Neural cell (in vitro differentiated cells): ENCODE measurements at regions not wholly inside any gene's neighbourhood (a gene's known extent, or its start where the extent isn't known, plus 50 kb on each side); places are given as distances from the start of the nearest gene placed in this dataset.

Experiments
- H2AFZ ChIP-seq: fragments of 200-600, 300-800 bp; sonication (generic), shearing (Covaris generic); 2 replicates; pipeline ENCODE4 v1.6.0; 2014; ENCODE audit warnings: low read depth, mild to moderate bottlenecking, antibody characterized with exemption, low read length, moderate library complexity
- H3F3A ChIP-seq: fragments of 200-600 bp; shearing (Covaris generic); 2 replicates; pipeline ENCODE4 v1.6.1; 2016; ENCODE audit warnings: mild to moderate bottlenecking, moderate library complexity, mixed read lengths, antibody characterized with exemption, low read length; ENCODE audit not compliant: insufficient read depth, poor library complexity, severe bottlenecking
- H3K27ac ChIP-seq: fragments of 200-600, 300-800 bp; sonication (generic), shearing (Covaris generic); 2 replicates; pipeline ENCODE4 v1.5.1; 2014; ENCODE audit warnings: mild to moderate bottlenecking, low read length, moderate library complexity
- H3K27me3 ChIP-seq: fragments of 300-800, 200-600 bp; sonication (generic), shearing (Covaris generic); 2 replicates; pipeline ENCODE4 v1.6.0; 2014; ENCODE audit warnings: mild to moderate bottlenecking, low read depth, low read length, moderate library complexity; ENCODE audit not compliant: insufficient read depth
- H3K36me3 ChIP-seq: fragments of 300-800, 200-600 bp; sonication (generic), shearing (Covaris generic); 2 replicates; pipeline ENCODE4 v1.5.1; 2014; ENCODE audit warnings: mild to moderate bottlenecking, antibody characterized with exemption, low read length, moderate library complexity; ENCODE audit not compliant: insufficient read depth
- H3K4me2 ChIP-seq: fragments of 300-800, 200-600 bp; sonication (generic), shearing (Covaris generic); 2 replicates; pipeline ENCODE4 v1.6.0; 2014; ENCODE audit warnings: mild to moderate bottlenecking, low read length
- H3K4me3 ChIP-seq: fragments of 300-800, 200-600 bp; sonication (generic), shearing (Covaris generic); 2 replicates; pipeline ENCODE4 v1.5.1; 2014; ENCODE audit warnings: mild to moderate bottlenecking, low read length, moderate library complexity
- H3K79me2 ChIP-seq: fragments of 200-600 bp; shearing (Covaris generic); replicated peaks from 2 replicates; pipeline ENCODE4 v1.6.0; 2014; ENCODE audit warnings: mild to moderate bottlenecking, low read length, moderate library complexity; ENCODE audit not compliant: insufficient read depth
- H3K9ac ChIP-seq: fragments of 300-800, 200-600 bp; sonication (generic), shearing (Covaris generic); 2 replicates; pipeline ENCODE4 v1.6.1; 2016; ENCODE audit warnings: mild to moderate bottlenecking, low read length, mixed read lengths
- H3K9me2 ChIP-seq: fragments of 200-600 bp; shearing (Covaris generic); 2 replicates; pipeline ENCODE4 v1.6.1; 2016; ENCODE audit warnings: mild to moderate bottlenecking, low read length, mixed read lengths; ENCODE audit not compliant: insufficient read depth
- H3K9me3 ChIP-seq: fragments of 200-600, 300-800 bp; sonication (generic), shearing (Covaris generic); 2 replicates; pipeline ENCODE4 v1.6.1; 2016; ENCODE audit warnings: mild to moderate bottlenecking, mixed run types, low read length, moderate library complexity, mixed read lengths
- H4K20me1 ChIP-seq: fragments of 200-600 bp; shearing (Covaris generic); 2 replicates; pipeline ENCODE4 v1.6.1; 2016; ENCODE audit warnings: mild to moderate bottlenecking, mixed run types; ENCODE audit not compliant: insufficient read depth
- EP300 ChIP-seq: fragments of 450-650 bp; conservative IDR thresholded peaks from 2 replicates; pipeline ENCODE4 v1.6.1; 2014; ENCODE audit warnings: antibody characterized with exemption, mild to moderate bottlenecking, moderate library complexity; ENCODE audit not compliant: poor library complexity, severe bottlenecking
- EZH2 ChIP-seq: fragments of 200-600, 300-800 bp; shearing (Covaris generic), sonication (generic); IDR thresholded peaks from 2 replicates; pipeline ENCODE4 v1.6.1; 2014; ENCODE audit warnings: antibody characterized with exemption, low read length, borderline replicate concordance, mild to moderate bottlenecking; ENCODE audit not compliant: insufficient read depth, poor library complexity, severe bottlenecking
- MXI1 ChIP-seq: fragments of 450-650 bp; conservative IDR thresholded peaks from 2 replicates; pipeline ENCODE4 v1.6.1; 2014; ENCODE audit warnings: antibody characterized with exemption, mild to moderate bottlenecking; ENCODE audit not compliant: poor library complexity, severe bottlenecking
- POLR2AphosphoS5 ChIP-seq: IDR thresholded peaks from 2 replicates; pipeline ENCODE4 v1.6.1; 2012
- RAD21 ChIP-seq: fragments of 450-650 bp; conservative IDR thresholded peaks from 2 replicates; pipeline ENCODE4 v1.6.1; 2014; ENCODE audit warnings: antibody characterized with exemption, mild to moderate bottlenecking, moderate library complexity
- SMC3 ChIP-seq: fragments of 450-650 bp; conservative IDR thresholded peaks from 2 replicates; pipeline ENCODE4 v1.6.1; 2014; ENCODE audit warnings: antibody characterized with exemption, mild to moderate bottlenecking, moderate library complexity; ENCODE audit not compliant: poor library complexity
- TAF1 ChIP-seq: IDR thresholded peaks from 2 replicates; pipeline ENCODE4 v1.6.1; 2012; ENCODE audit warnings: low read depth
- TF ChIP-seq, protein P1 (sequence below): IDR thresholded peaks from 2 replicates; pipeline ENCODE4 v1.6.1; 2012; ENCODE audit warnings: borderline replicate concordance
- TF ChIP-seq, protein P2 (sequence below): fragments of 450-650 bp; IDR thresholded peaks from 2 replicates; pipeline ENCODE4 v1.5.1; 2014; ENCODE audit warnings: antibody characterized with exemption, mild to moderate bottlenecking, moderate library complexity; ENCODE audit not compliant: poor library complexity, severe bottlenecking

DNA sequence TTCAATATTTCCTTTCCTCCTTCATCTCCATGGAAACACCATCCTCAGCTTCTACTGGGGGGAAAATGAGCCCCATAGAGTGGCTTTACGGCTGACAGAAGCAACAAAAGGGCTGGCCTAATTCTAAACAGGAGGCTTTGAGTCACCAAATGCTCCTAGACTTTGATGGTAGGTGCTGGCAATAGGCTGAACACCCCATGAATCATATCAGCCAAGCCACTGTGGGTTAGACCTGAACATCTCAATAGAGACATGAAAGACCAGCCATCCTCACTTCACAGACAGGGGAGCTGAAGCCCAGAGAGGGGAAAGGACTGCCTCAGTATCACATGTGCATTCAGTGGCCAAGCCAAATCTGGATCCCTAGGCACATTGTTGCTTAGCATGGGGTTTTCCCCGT is 107.6 kb downstream of the AMER1 start:
- Histone ChIP-seq H3K27me3 (no peaks in the 10 kb centered on the region), H3K9me2 (no peaks in the 10 kb centered on the region), H2AFZ (no peak overlapping the region), H3K9me3 (no peaks in the 10 kb centered on the region), H3K9ac (no peak overlapping the region), H3K36me3 (no peaks in the 10 kb centered on the region), H3F3A (no peaks in the 10 kb centered on the region), H3K79me2 (no peaks in the 10 kb centered on the region), H3K4me2 (no peak overlapping the region), H4K20me1 (no peaks in the 10 kb centered on the region), H3K4me3 (no peak overlapping the region), H3K27ac (no peak overlapping the region)
- no peak for TF ChIP-seq TAF1
- TF ChIP-seq EP300 = no peak
- TF ChIP-seq MXI1 = no peak
- TF ChIP-seq, protein P1, sequence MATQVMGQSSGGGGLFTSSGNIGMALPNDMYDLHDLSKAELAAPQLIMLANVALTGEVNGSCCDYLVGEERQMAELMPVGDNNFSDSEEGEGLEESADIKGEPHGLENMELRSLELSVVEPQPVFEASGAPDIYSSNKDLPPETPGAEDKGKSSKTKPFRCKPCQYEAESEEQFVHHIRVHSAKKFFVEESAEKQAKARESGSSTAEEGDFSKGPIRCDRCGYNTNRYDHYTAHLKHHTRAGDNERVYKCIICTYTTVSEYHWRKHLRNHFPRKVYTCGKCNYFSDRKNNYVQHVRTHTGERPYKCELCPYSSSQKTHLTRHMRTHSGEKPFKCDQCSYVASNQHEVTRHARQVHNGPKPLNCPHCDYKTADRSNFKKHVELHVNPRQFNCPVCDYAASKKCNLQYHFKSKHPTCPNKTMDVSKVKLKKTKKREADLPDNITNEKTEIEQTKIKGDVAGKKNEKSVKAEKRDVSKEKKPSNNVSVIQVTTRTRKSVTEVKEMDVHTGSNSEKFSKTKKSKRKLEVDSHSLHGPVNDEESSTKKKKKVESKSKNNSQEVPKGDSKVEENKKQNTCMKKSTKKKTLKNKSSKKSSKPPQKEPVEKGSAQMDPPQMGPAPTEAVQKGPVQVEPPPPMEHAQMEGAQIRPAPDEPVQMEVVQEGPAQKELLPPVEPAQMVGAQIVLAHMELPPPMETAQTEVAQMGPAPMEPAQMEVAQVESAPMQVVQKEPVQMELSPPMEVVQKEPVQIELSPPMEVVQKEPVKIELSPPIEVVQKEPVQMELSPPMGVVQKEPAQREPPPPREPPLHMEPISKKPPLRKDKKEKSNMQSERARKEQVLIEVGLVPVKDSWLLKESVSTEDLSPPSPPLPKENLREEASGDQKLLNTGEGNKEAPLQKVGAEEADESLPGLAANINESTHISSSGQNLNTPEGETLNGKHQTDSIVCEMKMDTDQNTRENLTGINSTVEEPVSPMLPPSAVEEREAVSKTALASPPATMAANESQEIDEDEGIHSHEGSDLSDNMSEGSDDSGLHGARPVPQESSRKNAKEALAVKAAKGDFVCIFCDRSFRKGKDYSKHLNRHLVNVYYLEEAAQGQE = no peak
- TF ChIP-seq SMC3 = no peak
- no peak for TF ChIP-seq EZH2
- TF ChIP-seq, protein P2, sequence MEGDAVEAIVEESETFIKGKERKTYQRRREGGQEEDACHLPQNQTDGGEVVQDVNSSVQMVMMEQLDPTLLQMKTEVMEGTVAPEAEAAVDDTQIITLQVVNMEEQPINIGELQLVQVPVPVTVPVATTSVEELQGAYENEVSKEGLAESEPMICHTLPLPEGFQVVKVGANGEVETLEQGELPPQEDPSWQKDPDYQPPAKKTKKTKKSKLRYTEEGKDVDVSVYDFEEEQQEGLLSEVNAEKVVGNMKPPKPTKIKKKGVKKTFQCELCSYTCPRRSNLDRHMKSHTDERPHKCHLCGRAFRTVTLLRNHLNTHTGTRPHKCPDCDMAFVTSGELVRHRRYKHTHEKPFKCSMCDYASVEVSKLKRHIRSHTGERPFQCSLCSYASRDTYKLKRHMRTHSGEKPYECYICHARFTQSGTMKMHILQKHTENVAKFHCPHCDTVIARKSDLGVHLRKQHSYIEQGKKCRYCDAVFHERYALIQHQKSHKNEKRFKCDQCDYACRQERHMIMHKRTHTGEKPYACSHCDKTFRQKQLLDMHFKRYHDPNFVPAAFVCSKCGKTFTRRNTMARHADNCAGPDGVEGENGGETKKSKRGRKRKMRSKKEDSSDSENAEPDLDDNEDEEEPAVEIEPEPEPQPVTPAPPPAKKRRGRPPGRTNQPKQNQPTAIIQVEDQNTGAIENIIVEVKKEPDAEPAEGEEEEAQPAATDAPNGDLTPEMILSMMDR = no peak
- no peak for TF ChIP-seq POLR2AphosphoS5
- TF ChIP-seq RAD21 = no peak

DNA sequence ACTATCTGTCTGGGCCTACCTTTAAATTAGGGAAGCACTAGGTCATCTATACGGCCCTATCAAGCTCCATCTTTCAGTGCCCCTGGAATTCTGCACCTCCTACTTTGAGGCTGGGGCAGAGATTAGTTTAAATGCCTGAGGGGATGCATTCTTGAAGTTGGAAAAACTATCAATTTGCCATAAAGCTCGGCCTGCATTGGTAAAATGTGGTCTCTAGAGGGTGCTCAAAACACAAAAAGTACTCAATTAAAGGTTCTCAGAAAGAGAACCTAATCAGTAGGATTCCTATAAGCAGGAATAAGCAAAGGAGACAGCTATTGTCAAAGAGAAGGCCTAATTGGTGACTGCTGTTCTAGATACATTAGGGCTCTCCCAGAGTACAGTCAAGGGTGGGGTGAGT is 111.7 kb downstream of the AMER1 start:
- H3K36me3 ChIP-seq = no peaks in the 10 kb centered on the region
- no peaks in the 10 kb centered on the region for H3K9me2 ChIP-seq
- H3K27ac ChIP-seq = no peak overlapping the region
- no peak overlapping the region for H3K4me3 ChIP-seq
- H4K20me1 ChIP-seq = no peaks in the 10 kb centered on the region
- TF ChIP-seq SMC3 (peak; percentile 60), POLR2AphosphoS5 (no peak), RAD21 (peak; percentile 60), EP300 (no peak), MXI1 (no peak), EZH2 (no peak), TAF1 (no peak)
- TF ChIP-seq, protein P1 = no peak
- TF ChIP-seq, protein P2 = peak; percentile 62
- no peaks in the 10 kb centered on the region for H3K79me2 ChIP-seq
- H3K27me3 ChIP-seq = no peaks in the 10 kb centered on the region
- no peak overlapping the region for H2AFZ ChIP-seq
- no peaks in the 10 kb centered on the region for H3F3A ChIP-seq
- no peak overlapping the region for H3K4me2 ChIP-seq
- no peak overlapping the region for H3K9ac ChIP-seq
- no peaks in the 10 kb centered on the region for H3K9me3 ChIP-seq
